Gastroesophageal sphincter (tissue), 3 donors: ENCODE measurements at regions not wholly inside any gene's neighbourhood (a gene's known extent, or its start where the extent isn't known, plus 50 kb on each side); places are given as distances from the start of the nearest gene placed in this dataset.

Experiments
- CTCF ChIP-seq, 4 experiments: fragments of 200-600 bp in 2 of 4; fragments of 450-650 bp in 2 of 4; sonication (generic) in 1 of 4; IDR thresholded peaks; one replicate each; pipeline ENCODE4 v1.5.1; 2017 to 2019; ENCODE audit warnings: antibody characterized with exemption in 4 of 4, mild to moderate bottlenecking in 2 of 4, moderate library complexity in 2 of 4
- EP300 ChIP-seq: sonication (generic); formaldehyde crosslinking; IDR thresholded peaks from one replicate; pipeline ENCODE4 v1.6.1; 2017; ENCODE audit warnings: antibody characterized with exemption, mild to moderate bottlenecking

GRCh38 chr2:217370391-217370790 is 510.5 kb upstream of the TNP1 start:
- TF ChIP-seq EP300 (no peak), CTCF (IDR thresholded peaks at IDR 0.05) (no peak)
